Activated CD4-positive, alpha-beta T cell treated with anti-CD3 and anti-CD28 coated beads for 48 hours (primary cell): ENCODE measurements at regions not wholly inside any gene's neighbourhood (a gene's known extent, or its start where the extent isn't known, plus 50 kb on each side); places are given as distances from the start of the nearest gene placed in this dataset.
"Not testable (repeated sequence)": the region's sequence is repeated elsewhere in the genome, so short reads cannot be mapped to it uniquely, and the experiment has no call there.

ENCODE experiments used
- DNase-seq: peaks from one replicate; pipeline ENCODE4 v3.0.0-alpha.2; 2020

- DNase-seq, result no peak
Observed at GRCh38 chr13:73321043-73321442, 262.2 kb downstream of the KLF5 start.

DNA sequence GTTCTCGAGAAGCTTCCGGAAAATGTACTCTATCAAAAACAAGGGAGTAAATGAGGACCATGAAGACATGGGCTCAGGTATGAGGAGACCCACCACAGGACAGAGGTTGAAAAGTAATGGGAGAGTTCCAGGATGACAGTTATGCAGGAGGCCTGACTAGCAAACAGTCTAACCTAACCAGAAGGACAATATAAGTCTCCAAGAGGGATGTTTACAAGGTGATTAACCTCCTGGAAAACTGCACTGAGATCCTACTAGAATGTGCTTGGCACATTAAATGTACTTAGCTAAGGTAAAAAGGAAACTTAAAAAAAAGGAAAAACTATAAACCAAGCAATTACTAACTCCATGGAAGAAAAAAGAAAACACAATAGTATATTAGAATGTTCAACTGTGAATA, 258.3 kb downstream of the KLF5 start:
- no peak for DNase-seq

DNA sequence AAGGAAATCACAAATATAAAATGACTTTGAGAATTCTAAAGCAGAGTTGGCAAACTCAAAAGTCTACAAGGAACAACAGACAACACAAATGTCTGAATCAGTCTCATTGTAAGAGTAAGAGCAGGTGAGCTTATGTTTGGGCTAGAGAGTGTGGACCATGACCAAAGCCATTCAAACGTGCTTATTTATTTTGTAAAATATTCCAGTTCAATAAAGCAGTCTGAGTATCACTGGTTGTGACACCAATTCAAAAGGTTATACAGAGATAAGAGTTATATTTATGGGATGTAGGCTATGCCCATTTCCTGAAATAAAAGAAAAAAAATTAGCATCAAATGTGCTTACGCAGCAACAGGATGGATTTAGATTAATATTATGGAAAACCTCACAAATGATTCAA, 251.6 kb downstream of the KLF5 start:
- DNase-seq, result no peak

- no peak for DNase-seq
Observed at GRCh38 chr13:73307481-73307880, 248.7 kb downstream of the KLF5 start.

- DNase-seq, result no peak
Observed at GRCh38 chr13:73306688-73307087, 247.9 kb downstream of the KLF5 start.

- no peak for DNase-seq
Observed at GRCh38 chr13:73304442-73304841, 245.6 kb downstream of the KLF5 start.

DNA sequence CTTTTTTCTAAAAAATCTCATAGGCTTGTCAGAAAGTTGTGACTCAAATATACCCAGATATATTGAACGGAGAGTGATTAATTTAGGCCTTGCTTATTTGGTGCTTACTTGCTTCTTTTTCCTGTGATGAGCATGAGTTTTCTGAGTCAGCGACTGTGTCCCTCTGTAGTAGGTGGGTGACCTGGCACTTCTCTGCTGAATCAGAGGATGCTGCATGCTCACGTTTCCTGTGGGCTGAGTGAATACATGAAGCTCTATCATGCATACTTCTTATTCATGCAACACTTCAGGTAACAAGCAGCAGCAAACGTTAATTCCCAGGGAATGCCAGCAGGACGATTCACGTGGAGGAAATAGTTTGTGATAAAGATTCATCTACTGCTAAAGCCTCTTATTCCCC, 245.0 kb downstream of the KLF5 start:
- peak; percentile 58 for DNase-seq

GRCh38 chr13:73301622-73302021, 242.8 kb downstream of the KLF5 start:
- not testable (repeated sequence) for DNase-seq

DNA sequence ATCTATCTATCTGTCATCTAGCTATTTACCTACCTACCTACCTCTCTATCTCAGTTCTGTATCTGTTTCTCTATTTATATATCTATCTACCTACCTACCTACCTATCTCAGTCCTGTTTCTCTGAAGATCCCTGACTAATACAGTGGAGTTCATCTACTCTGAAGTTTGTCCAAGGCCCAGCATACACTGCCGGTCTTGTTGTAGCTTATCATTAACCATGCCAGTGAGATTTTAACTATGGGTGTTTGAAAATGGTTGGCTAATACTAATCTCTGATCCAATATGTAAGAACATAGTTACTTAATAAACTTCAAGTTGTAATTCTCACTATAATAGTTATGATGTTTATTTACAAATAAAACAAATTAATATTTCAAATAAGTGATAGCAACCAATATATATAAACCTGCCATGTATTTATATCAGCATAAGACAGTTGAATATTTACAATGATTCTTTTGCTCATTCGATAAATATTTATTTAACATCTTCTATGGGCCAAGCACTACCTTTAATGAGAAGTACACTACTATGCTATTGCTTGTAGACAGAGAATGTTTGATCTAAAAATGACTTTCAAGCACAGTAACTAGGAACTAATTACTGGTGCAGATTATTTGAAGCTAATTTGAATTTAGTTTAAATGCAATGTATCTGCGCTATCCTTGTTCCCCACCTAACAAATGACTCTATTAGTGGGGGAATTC, 242.1 kb downstream of the KLF5 start:
- no peak for DNase-seq

DNA sequence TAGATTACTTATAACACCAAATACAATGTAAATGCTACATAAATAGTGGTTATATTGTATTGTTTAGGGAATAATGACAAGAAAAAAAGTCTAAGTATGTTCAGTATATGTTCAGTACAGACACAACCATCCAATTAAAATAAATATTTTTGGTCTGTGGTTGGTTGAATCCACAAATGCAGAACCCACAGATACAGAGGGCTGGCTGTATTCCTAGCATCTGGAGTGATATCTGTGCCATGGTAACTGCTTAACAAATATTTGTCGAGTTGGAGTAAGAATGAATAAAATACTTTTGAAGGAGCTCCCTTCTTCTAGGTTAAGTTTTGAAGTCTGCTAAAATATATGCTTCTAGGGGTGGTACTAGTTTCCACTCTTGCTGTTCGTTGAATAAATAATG, 241.0 kb downstream of the KLF5 start:
- no peak for DNase-seq

- DNase-seq, result no peak
Observed at GRCh38 chr13:73293913-73294523, 235.2 kb downstream of the KLF5 start.

DNA sequence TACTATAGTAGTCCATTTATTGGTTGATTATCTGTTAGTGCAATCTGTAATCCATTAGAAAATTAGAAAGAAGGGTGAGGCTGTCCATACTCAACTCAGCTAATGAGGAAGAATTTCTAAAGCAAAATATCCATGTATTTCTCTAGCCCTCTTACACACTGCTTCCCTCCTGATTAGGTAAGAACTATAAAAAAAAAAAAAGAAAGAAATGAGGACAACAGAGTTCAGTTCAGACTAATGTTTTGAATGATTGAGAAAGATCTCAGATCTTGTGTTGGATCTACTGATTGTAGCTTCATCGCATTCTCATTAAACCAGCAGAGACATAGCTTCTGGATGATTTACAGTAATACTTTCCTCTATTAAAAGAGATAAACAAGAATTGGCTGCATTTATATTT, 233.3 kb downstream of the KLF5 start:
- no peak for DNase-seq

DNA sequence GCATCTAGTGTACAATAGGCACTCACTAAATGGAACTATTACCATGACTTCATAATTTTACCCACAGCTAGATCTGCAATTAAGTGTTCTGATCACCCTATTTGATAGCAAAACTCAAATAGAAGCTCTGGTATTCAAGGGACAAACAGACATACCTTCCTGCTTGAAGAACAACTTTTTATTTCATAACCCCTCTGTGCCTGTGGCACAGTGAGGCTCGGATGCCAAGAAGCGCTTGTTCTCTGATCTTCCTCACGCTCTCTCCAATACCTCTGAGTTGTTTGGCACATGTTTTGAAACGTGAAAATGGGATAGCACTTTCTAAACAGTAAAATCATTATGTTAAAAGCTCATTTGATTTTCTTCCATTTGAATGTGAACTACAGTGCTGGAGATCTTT, 232.0 kb downstream of the KLF5 start:
- no peak for DNase-seq

DNA sequence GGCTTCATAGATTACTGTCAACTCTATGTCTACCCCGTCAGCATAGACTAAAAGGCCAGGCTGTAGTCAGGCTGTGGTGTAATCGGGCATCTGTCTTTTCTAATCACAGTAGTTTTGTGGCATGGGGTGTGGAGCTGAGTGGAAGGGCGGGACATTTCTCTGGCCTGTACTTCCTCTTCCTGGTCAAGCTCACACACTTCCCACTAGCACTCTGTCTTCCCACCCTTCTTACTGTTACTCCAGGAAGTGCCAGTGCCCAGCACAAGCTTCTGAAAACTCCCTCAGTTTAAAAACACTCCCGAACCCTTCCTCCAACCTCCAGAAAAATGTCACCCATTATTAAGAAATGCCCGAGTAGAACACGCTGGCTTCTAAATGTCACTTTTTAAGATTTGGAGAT, 229.8 kb downstream of the KLF5 start:
- DNase-seq, result no peak

- no peak for DNase-seq
Observed at GRCh38 chr13:73287831-73288230, 229.0 kb downstream of the KLF5 start.

GRCh38 chr13:73286942-73287620, 228.3 kb downstream of the KLF5 start:
- no peak for DNase-seq

GRCh38 chr13:73286177-73286576, 227.4 kb downstream of the KLF5 start:
- no peak for DNase-seq

- DNase-seq, result no peak
Observed at GRCh38 chr13:73284081-73284874, 225.5 kb downstream of the KLF5 start.

GRCh38 chr13:73283636-73284035, 224.8 kb downstream of the KLF5 start:
- DNase-seq, result no peak

DNA sequence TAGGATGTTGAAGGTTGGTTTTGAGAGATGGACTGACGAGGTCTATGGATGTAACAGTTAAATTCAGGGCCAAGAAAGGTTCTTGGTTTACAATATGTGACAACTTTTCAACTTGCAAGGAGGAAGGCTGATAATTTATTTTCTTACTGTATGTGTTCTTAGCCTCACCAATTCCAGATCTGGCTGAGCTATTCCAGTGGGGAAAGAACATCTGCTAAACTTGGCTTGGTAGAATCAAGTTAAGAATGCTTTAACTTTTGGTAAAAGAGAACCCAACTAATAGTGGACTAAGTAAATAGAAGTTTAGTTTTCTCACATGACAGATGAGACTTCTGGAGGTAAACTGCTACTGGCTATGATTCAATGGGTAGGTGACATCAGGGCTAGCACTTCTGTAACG, 222.9 kb downstream of the KLF5 start:
- DNase-seq, result no peak

GRCh38 chr13:73278186-73278585, 219.4 kb downstream of the KLF5 start:
- DNase-seq, result no peak

GRCh38 chr13:73275163-73275562, 216.4 kb downstream of the KLF5 start:
- no peak for DNase-seq

GRCh38 chr13:73274147-73274546, 215.3 kb downstream of the KLF5 start:
- no peak for DNase-seq

DNA sequence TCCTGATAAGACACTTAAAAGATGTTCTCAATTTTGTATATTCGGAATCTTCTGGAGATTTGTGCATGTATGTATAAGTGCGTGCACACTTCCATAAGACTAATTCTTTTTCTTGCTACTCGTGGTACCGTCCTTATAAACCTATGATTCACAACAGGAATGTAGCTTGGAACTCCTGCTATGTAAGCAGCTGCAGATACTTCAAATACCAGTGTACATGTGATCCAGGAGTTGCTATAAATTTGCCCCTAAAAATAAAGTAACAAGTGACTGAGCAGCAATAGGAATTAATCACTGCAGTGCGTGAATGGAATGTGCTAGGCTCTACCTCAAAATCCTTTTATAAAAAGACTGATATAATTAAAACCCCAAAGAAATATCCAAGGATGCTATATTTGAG, 214.9 kb downstream of the KLF5 start:
- no peak for DNase-seq
